ENCODE measurements at regions not wholly inside any gene's neighbourhood (a gene's known extent, or its start where the extent isn't known, plus 50 kb on each side); places are given as distances from the start of the nearest gene placed in this dataset.

DNA sequence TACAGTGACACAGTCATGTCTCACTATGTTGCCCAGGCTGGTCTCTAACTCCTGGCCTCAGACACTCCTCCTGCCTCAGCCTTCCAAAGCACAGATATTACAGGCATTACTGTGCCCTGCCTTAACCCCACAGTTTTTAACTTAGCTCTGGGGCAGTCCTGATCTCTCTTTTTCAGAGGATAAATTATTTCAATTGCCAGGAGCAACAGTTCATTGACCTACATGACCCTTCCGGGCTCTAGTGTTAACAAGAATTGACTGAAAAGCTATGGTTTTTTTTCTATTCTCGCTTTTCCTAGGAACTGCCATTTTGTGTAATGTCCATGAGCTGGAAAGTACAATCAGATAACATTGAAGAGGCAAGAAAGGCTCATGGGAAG is 92.8 kb downstream of the HNRNPLL start:
- in situ Hi-C loops (cut with MboI; ENCODE audit: low sequenced_read_pairs) = loop anchor here (10.0 kb wide), 1 partner anchor 185 kb away; no protein-coding TSS in a partner anchor

DNA sequence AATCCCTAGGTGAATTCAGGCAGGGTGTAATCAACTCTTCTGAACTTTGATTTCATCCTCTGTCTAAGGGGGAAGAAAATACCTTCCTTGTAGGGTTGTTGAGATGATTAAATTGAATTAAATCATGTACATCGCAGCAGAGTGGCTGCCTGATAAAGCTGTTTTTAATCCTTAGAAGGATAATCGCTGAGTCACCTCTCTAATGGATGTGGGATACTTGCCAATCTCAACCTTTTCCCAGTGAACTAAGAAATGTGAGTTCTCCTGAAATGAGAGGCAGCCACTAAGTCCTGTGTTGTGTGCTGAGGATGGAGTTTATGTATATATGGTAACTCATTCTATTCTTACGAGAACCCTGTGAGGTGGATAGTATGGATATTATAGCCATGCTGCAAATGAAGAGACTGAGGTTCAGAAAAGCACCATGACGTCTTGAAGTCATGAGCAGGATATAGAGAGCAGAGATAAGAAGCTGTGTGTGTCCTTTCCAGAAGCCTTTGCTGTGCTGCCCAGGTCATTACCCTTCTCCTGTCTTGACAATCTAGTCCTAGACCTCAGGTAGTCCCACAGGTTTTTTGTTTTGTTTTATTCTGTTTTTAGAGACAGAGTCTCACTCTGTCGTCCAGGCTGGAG is 93.3 kb downstream of the HNRNPLL start:
- in situ Hi-C loops (cut with MboI; ENCODE audit: low sequenced_read_pairs) = loop anchor here (10.0 kb wide), 1 partner anchor 185 kb away; no protein-coding TSS in a partner anchor

DNA sequence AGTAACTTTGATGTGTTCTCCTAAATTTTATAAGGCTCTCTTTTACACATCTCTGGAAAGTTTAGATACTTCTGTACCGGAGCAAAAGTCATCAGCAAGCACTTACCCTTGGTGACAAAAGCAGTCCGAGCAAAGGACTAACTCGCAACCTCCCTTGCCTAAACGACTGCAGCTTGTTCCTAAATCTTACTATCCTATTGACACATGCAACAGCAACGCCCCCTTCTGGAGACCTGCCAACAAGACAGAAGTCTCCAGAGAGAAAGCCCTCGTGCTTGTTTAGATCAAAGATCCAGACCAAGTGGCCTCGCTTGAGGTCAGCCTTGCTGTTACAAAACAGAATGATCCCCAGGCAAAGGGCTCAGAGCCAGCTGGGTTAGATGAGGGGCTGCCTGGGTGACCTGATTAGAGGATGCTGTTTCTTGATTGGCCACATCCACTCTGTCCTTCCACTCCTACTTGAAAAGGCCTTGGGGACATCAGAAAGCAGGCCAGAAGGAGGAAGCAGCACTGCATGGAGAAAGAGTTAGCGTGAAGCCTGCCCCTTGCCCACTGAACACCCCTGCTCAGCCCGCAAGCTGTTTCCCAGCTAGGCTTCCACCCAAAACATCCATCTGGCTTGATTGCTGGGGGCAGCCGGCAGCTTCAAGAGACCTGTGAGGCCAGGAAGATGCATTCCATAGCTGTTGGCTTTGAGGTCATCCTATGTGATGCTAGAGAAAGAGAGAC is 94.3 kb downstream of the HNRNPLL start:
- in situ Hi-C loops (cut with MboI; ENCODE audit: low sequenced_read_pairs) = loop anchor here (10.0 kb wide), 1 partner anchor 184 kb away; no protein-coding TSS in a partner anchor

DNA sequence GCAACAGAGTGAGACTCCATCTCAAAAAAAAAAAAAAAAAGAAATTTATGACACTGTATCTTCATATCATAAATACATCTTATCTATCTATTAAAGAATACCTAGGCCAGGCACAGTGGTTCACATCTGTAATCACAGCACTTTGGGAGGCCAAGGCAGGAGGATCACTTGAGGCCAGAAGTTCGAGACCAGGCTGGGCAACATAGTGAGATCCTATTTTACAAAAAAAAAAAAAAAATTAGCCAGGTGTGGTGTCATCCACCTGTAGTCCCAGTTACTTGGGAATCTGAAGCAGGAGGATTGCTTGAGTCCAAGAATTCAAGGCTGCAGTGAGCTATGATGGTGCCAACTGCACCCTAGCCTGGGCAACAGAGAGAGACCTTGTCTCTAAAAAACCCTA is 95.0 kb downstream of the HNRNPLL start:
- in situ Hi-C loops (cut with MboI; ENCODE audit: low sequenced_read_pairs) = loop anchor here (10.0 kb wide), 1 partner anchor 183 kb away; no protein-coding TSS in a partner anchor

DNA sequence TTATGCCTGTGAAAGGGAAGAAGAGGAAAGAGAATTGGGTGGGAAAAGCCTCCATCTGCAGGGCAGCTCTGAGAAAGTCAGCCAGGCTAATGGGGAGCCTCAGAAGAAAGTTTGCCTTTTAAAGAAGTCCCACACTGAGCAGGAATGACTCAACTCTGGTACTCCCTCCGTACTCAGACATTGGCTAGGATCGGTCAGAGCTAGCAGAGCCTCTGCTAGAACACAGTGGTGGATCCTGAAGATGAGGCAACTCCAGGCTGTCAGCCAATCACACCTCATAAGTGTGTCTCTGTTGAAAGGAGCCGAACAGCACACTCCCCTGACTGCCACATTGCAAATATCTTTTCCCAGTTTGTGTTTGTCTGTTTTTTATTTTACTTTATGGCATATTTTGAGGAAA is 96.9 kb downstream of the HNRNPLL start:
- in situ Hi-C loops (cut with MboI; ENCODE audit: low sequenced_read_pairs) = loop anchor here (10.0 kb wide), 1 partner anchor 181 kb away; no protein-coding TSS in a partner anchor

DNA sequence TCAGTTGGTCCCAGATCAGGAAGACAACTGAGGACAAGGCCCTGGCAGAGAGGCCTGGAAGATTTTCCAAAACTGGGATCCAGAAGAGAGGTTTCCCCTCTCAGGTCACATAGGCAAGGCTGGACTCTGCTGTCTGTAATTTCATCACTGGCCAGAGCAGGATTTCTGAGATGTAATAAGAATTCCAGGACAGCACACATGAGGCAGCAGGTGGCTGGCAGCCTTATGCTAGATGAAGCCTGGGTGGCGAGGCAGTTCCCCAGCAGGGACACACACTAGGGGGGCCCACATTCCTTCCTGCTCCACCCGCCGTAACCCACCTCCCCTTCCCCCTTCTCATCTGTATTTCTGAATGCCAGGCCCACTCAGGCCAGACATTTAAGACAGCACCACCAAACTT is 98.6 kb downstream of the HNRNPLL start:
- in situ Hi-C loops (cut with MboI; ENCODE audit: low sequenced_read_pairs) = loop anchor here (10.0 kb wide), 1 partner anchor 179 kb away; no protein-coding TSS in a partner anchor

DNA sequence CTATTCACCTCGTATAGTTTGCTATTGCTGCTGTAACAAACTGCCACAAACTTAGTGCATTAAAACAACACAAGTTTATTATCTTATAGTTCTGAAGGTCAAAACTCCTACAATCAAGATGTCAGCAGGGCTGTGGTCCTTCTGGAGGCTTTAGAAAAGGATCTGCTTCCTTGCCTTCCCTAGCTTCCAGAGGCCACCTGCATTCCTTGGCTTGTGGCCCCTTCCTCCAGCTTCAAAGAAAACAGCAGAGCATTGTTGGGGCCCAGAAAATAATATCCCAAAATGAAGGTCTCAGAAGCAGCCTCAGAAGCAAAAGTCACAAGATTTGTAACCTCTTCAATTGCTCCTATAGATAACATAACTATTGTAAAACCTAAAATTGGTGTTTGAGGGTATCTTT is 100.6 kb downstream of the HNRNPLL start:
- in situ Hi-C loops (cut with MboI; ENCODE audit: low sequenced_read_pairs) = loop anchor here (10.0 kb wide), 1 partner anchor 177 kb away; no protein-coding TSS in a partner anchor

DNA sequence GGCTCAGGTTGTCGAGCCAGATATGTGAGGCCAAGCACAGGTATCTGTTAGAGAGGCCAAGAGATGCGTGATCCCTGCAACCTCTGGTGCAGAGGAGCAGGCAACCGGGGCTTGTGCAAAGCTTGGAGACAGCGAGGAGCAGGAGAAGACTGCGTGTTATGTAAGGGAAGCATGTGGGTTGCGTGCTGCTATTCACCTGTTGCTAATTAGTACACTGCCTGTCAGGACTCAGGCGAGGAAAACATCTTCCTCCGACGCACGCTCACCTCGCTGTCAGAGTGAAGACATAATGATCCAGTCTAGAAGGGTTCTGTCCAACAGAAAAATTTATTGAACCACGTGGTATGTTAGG is 102.5 kb downstream of the HNRNPLL start:
- in situ Hi-C loops (cut with MboI; ENCODE audit: low sequenced_read_pairs) = loop anchor here (10.0 kb wide), 1 partner anchor 175 kb away; no protein-coding TSS in a partner anchor

DNA sequence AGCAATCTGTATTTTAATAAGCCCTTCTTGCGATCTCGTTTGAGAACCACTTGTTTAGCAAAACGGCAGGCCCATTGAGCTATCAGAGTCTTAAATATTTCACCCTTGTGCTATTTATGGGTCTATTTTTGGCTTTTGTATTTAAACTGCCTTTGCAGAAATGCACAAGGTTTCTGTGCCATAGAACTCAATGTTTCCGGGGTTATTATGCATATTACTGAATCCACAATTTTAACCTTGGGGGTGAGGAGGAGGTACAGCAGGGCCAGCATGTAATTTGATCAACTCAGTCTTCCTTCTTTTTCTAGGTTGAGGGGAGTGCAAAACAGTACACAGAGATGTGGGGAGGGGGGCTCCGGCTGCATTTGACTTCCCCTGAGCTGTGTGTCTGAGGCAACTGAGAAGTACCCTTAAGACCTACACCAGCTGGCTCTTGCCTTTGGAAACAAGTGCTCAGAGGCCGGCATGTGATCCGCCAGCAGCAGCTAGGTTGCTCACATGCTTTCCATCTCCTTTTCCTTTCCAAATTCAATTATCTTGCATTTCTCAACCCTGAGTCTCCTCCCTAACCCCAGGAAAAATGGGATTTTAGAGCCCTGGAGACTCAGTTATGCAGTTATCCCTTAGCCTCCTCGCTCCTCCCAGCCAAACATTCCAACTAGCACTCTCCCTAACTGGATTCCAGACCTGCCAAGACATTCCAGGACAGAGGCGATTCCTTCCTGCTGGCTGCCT is 103.0 kb downstream of the HNRNPLL start:
- in situ Hi-C loops (cut with MboI; ENCODE audit: low sequenced_read_pairs) = loop anchor here (10.0 kb wide), 1 partner anchor 175 kb away; no protein-coding TSS in a partner anchor

DNA sequence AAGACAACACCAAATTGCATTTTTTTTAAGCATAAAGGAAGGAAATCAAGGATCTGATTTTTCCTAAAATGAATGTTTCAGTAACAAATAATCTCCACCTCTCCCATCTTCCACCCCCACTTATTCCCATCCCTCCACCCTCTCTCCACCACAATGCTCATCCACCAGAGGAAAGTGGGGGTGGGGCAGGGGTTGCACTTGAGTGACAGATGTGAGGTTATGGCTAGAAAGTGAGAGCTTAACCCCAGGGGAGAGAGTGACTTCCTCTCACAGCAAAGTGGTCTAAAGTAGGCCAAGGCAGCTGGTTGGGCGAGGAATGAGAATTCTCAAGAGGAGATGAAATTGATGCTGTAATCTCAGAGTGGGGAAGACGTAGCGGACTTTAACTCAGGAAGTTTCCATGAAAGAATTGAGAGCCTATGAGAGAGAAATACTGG is 104.7 kb downstream of the HNRNPLL start:
- in situ Hi-C loops (cut with MboI; ENCODE audit: low sequenced_read_pairs) = no loop called here

DNA sequence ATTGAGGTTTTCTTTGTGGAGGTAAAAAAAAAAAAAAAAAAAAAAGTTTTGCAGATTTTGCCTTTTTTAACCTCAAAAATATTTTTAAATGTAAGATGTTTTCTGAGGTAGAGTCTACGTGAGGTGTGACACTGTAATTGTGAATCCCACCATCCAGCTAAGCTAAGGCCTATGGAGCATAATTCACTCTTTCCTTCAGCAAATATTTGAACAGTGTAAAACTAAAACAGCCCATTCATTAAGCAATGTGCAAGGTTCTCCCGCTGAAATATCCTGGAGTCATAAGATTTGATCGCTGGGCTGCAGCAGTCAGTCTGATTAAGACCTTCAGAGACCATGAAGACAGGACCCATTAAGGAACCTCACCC is 105.1 kb downstream of the HNRNPLL start:
- in situ Hi-C loops (cut with MboI; ENCODE audit: low sequenced_read_pairs) = no loop called here

DNA sequence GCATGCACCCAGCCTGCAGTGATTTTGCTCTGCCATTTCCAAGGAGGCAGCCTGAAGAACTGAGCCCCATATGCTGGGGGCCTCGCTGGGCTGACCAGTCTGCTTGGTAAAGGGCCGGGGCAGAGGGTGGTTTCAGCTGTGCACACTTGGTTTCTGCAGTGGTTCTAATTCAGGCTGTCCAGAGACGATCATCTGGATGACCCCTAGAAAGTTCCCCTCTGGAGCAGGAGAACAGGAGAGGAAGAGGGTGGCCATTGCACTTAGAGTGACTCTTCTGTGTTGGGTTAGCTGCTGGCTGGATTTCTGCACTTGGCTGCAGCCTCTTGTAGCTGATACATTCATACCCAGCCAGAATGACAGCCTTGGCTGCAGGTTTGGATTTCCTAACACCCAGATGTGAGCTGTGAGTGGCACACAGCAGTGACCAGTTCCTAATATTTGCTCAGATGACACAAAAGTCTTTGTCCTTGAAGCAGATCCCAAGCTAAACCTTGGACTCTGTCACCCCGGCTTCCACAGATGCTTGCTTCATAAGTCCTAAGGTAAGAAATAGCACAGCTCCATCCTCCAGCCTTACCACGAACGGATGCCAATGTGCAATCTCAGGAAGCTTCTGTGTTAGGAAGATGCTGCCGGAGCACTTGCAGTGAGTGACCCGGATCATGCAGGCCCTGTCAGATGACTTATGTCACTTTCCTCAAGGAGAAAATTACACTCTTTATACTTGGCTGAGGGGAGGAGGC is 105.6 kb downstream of the HNRNPLL start:
- in situ Hi-C loops (cut with MboI; ENCODE audit: low sequenced_read_pairs) = no loop called here

DNA sequence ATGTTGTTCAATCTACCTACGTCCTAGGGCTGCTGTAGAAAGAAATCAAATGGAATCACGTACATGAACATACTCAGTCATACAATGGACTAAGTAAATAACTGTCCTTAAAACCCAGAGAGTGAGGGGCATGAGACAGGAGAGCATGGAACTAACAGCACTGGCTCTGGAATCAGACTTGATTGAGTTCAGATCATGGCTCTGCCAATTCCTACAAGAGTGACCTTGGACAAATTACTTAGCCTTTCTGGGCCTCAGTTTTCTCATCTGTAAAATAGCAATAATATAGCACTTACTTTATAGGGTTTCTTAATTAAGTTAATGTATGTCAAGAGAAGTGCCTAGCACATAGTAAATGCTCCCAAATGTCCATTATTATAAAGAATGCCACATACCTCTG is 106.8 kb downstream of the HNRNPLL start:
- in situ Hi-C loops (cut with MboI; ENCODE audit: low sequenced_read_pairs) = no loop called here

DNA sequence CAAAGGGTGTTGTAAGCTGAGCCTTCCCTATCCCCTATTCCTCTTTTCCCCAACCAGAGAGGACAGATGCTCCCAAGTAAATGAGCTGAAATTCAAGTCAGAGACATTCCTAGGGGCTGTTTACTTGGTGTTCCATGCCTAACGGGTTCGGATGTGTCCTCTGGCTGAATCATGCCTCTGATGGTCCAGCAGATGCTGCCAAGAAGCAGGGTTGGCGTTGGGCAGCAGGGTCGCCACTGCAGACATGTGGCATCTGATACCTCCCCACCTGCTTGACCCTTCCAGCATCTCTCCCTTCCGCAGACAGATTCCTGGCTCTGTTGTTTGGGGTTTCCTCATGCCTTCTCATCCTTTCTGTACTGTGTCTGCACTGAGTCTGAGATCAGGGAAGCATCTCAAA is 108.3 kb downstream of the HNRNPLL start:
- in situ Hi-C loops (cut with MboI; ENCODE audit: low sequenced_read_pairs) = no loop called here

DNA sequence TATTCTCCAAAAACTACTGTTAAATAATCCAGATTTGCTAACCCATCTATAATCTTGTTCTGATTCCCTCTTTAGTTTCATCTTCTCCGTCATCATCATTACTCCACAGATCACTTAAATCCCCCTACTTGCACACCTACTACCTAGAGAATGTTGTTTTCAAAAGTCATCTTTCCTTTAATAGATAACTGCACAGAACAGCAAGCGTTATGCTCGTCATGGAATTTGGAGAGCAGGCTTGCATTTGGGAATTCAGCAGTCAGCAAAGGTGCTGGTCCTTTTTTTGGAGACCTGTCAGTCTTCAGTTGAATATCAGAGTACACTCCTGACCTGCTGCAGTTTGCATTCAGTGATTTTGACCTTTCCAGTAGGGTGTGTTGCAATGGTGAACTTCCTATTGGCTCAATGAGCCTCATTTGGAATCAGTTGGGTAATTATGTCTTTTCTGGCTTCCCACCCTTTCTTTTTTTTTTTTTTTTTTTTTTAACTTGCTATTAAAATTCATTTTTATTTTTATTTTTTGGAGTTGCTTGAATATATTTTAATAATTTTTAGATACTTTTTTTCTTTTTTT is 110.6 kb downstream of the HNRNPLL start:
- in situ Hi-C loops (cut with MboI; ENCODE audit: low sequenced_read_pairs) = no loop called here

DNA sequence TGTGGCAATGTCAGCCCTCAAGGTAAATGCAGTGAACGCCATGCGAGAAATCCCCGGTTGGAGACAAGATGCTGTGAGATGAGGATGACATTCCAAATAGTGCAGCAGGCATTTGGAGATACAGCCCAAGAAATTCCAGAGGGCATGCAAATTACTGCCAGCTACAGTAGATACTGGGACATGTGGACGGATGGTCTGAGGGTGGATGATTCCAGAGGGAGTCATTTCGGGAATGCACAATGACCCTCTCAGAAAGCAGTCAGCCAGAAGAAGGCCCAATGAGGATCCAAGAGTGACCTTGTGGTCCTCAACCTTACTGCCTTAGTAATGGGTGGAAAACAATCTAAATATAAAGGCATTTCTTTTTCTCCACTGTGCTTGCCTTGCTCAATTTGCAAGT is 111.3 kb downstream of the HNRNPLL start:
- in situ Hi-C loops (cut with MboI; ENCODE audit: low sequenced_read_pairs) = no loop called here

DNA sequence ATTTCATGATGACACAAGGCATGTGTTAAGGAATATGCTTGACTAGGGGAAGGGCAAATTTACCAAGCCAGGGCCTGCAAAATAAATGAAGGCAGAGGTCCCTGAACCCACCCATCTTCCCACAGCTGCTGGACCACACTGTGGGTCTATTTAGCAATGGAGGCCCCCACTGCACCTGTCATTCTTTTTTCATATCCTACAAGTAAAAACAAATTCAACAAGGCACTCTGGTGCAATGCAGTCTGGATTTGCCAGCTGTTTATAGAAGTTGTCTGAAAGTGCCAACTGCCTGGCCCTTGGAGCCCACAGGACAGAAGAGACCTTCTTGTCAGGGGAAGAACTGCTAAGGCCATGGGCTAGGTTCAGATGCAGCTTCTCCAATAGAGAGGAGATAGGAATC is 112.8 kb upstream of the ATL2 start:
- in situ Hi-C loops (cut with MboI; ENCODE audit: low sequenced_read_pairs) = no loop called here

DNA sequence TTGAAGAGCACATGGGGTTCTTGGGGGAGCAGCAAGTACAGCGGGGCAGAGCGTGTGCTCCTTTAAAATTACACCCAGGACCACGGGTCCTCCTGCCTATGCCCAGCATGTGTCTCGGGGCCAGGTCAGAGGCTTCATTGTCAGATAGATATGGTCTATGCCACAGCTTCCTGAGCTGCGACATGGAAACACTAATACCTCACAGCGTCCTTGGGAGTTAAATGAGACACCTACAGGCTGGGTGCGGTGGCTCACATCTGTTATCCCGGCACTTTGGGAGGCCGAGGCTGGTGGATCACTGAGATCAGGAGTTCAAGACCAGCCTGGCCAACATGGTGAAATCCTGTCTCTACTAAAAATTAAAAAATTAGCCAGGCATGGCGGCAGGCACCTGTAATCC is 110.8 kb upstream of the ATL2 start:
- in situ Hi-C loops (cut with MboI; ENCODE audit: low sequenced_read_pairs) = no loop called here

DNA sequence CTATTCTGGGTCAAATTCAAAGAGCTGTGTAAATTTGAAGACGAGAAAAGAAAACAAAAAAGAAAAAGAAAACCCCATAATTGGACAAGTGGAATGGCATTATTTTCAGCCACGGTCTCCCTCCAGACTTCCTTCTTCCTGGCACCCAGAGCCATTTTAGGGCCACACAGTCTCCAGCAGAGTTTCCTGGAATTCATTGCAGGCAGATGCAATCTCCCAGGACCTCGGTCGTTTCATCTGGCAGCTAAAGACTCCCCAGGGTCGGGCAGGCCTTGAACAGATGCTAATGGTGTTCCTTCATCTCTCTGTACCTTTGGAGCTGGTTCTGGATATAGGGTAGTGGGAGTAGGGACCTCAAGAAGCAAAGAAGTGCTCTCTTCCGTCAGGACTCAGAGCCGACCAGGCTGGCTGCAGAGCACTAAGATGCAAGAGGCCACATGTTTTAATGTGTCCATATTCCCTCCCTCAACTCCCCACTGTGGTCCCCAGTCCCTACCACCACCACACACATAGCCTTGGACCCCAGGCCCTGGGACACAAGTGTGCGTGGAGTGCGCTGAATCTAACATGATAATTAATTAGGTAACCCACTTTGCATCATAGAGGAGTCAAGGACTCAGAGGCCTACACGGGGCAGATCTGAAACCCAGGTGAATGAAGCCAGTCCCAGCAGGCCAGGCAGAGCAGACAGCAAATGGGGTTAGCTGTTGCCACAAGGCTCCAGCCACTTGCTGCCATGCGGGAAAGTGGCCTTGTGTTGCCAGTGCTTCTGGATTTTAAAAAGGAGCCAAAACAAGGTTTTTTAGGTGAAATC is 109.3 kb upstream of the ATL2 start:
- in situ Hi-C loops (cut with MboI; ENCODE audit: low sequenced_read_pairs) = no loop called here

DNA sequence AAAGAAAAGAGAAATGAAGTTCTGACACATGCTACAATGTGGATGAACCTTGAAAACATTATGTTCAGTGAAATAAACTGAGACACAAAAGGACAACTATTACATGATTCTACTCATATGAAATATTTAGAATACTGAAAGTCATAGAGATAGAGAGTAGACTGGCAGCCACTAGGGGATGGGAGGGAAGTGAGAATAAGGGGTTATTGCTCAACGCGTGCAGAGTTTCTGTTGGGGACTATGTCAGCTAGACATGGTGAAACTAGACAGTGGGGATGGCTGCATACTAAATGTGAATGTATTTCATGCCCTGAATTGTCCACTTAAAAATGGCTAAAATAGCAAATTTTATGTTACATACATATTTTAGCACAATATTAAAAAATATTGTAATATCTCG is 108.7 kb upstream of the ATL2 start:
- in situ Hi-C loops (cut with MboI; ENCODE audit: low sequenced_read_pairs) = no loop called here

Measured in HL-60/S4 treated with retinoic acid at 250 ng/mL for 4 days and 3 days (cell line).